ENCODE measurements at regions not wholly inside any gene's neighbourhood (a gene's known extent, or its start where the extent isn't known, plus 50 kb on each side); places are given as distances from the start of the nearest gene placed in this dataset.

- TF ChIP-seq CTCF (IDR thresholded peaks at IDR 0.05) (no peak), POLR2A (IDR thresholded peaks at IDR 0.05) (no peak)
Measured at GRCh38 chr2:83859553-83859952, 599.5 kb downstream of the SUCLG1 start.

All from breast epithelium (tissue), 3 donors.